Endodermal cell (in vitro differentiated cells): ENCODE measurements at regions not wholly inside any gene's neighbourhood (a gene's known extent, or its start where the extent isn't known, plus 50 kb on each side); places are given as distances from the start of the nearest gene placed in this dataset.

Source experiments
- DNase-seq: peaks from one replicate; pipeline ENCODE4 v3.0.0-alpha.2; 2017
- H3K27ac ChIP-seq: 2 replicates; pipeline ENCODE4 v1.5.1; 2013; ENCODE audit warnings: mild to moderate bottlenecking, low read depth, low read length, moderate library complexity
- H3K27me3 ChIP-seq: 2 replicates; pipeline ENCODE4 v1.6.1; 2013; ENCODE audit warnings: mild to moderate bottlenecking, low read length, moderate library complexity; ENCODE audit not compliant: insufficient read depth, control insufficient read depth, poor library complexity, severe bottlenecking
- H3K36me3 ChIP-seq: 2 replicates; pipeline ENCODE4 v1.7.0; 2013; ENCODE audit warnings: mild to moderate bottlenecking, low read length, moderate library complexity; ENCODE audit not compliant: control insufficient read depth, insufficient read depth
- H3K4me1 ChIP-seq: one replicate; pipeline ENCODE4 v1.7.0; 2013; ENCODE audit warnings: low read length; ENCODE audit not compliant: control insufficient read depth, insufficient read depth
- H3K4me3 ChIP-seq: 2 replicates; pipeline ENCODE4 v1.5.1; 2013; ENCODE audit warnings: mild to moderate bottlenecking, low read length, moderate library complexity
- H3K9ac ChIP-seq: 2 replicates; pipeline ENCODE4 v1.6.1; 2013; ENCODE audit warnings: mild to moderate bottlenecking, low read length, moderate library complexity; ENCODE audit not compliant: poor library complexity, severe bottlenecking; ENCODE audit errors: extremely low read depth
- H3K9me3 ChIP-seq: 2 replicates; pipeline ENCODE4 v1.6.1; 2013; ENCODE audit warnings: mild to moderate bottlenecking, low read length, moderate library complexity; ENCODE audit not compliant: control insufficient read depth
- H3K27ac Mint-ChIP-seq: 2 replicates; pipeline ENCODE4 v1.8.0; 2020; ENCODE audit warnings: mixed read lengths
- H3K27me3 Mint-ChIP-seq: 2 replicates; pipeline ENCODE4 v1.8.0; 2021; ENCODE audit warnings: mild to moderate bottlenecking, mixed read lengths; ENCODE audit not compliant: insufficient read depth
- H3K36me3 Mint-ChIP-seq: 2 replicates; pipeline ENCODE4 v1.8.0; 2020; ENCODE audit warnings: low read depth, mixed read lengths
- H3K4me1 Mint-ChIP-seq: 2 replicates; pipeline ENCODE4 v1.8.0; 2020; ENCODE audit warnings: mixed read lengths
- H3K4me3 Mint-ChIP-seq: 2 replicates; pipeline ENCODE4 v1.8.0; 2020; ENCODE audit warnings: mild to moderate bottlenecking, moderate library complexity, mixed read lengths
- H3K9me3 Mint-ChIP-seq: 2 replicates; pipeline ENCODE4 v1.8.0; 2020; ENCODE audit warnings: mild to moderate bottlenecking, mixed read lengths
- CTCF ChIP-seq: fragments of 200-600 bp; sonication (generic); conservative IDR thresholded peaks from 2 replicates; pipeline ENCODE4 v1.5.0; 2021; ENCODE audit warnings: antibody characterized with exemption, mild to moderate bottlenecking
- WGBS, 2 experiments: methylation state at CpG; one replicate each; pipeline versions ENCODE4 v1.1.5 to v1.1.7; 2013; ENCODE audit warnings: missing lambda C conversion rate in 2 of 2, mixed read lengths in 1 of 2; ENCODE audit not compliant: insufficient coverage in 1 of 2, insufficient read length in 1 of 2; 5-methylcytosine and 5-hydroxymethylcytosine counted together

GRCh38 chr2:222805591-222806304 is 55.1 kb upstream of the ACSL3 start:
- no peaks in the 10 kb centered on the region for H3K36me3 Mint-ChIP-seq
- Histone ChIP-seq H3K4me3 (no peak overlapping the region), H3K9me3 (no peaks in the 10 kb centered on the region), H3K36me3 (no peaks in the 10 kb centered on the region), H3K4me1 (no peaks in the 10 kb centered on the region), H3K27me3 (no peaks in the 10 kb centered on the region), H3K9ac (no peak overlapping the region), H3K27ac (no peak overlapping the region)
- TF ChIP-seq CTCF, result no peak
- no peak overlapping the region for H3K4me3 Mint-ChIP-seq
- peaks cover 7% of the 10 kb centered on the region for H3K27me3 Mint-ChIP-seq
- DNase-seq, result no peak
- no peaks in the 10 kb centered on the region for H3K4me1 Mint-ChIP-seq
- H3K27ac Mint-ChIP-seq, result no peak overlapping the region
- no peaks in the 10 kb centered on the region for H3K9me3 Mint-ChIP-seq
- 89 to 90% methylated on average over 3 to 8 of the region's 8 CpGs for WGBS, 2 experiments

- Histone ChIP-seq H3K9ac (no peak overlapping the region), H3K36me3 (no peaks in the 10 kb centered on the region), H3K4me1 (no peaks in the 10 kb centered on the region), H3K4me3 (no peak overlapping the region), H3K9me3 (no peaks in the 10 kb centered on the region), H3K27me3 (no peaks in the 10 kb centered on the region), H3K27ac (no peak overlapping the region)
- H3K27me3 Mint-ChIP-seq, result peaks cover 7% of the 10 kb centered on the region
- WGBS, 2 experiments, result 76 to 86% methylated on average over 1 to 5 of the region's 5 CpGs
- no peak overlapping the region for H3K27ac Mint-ChIP-seq
- no peaks in the 10 kb centered on the region for H3K9me3 Mint-ChIP-seq
- no peak overlapping the region for H3K4me3 Mint-ChIP-seq
- no peak for TF ChIP-seq CTCF
- DNase-seq, result no peak
- no peaks in the 10 kb centered on the region for H3K36me3 Mint-ChIP-seq
- no peaks in the 10 kb centered on the region for H3K4me1 Mint-ChIP-seq
Measured at GRCh38 chr2:222806526-222807137, 54.2 kb upstream of the ACSL3 start.

GRCh38 chr2:222807431-222807830 is 53.4 kb upstream of the ACSL3 start:
- no peaks in the 10 kb centered on the region for H3K27me3 ChIP-seq
- Mint-ChIP-seq H3K9me3 (no peaks in the 10 kb centered on the region), H3K4me1 (no peaks in the 10 kb centered on the region), H3K36me3 (no peaks in the 10 kb centered on the region), H3K27me3 (peaks cover 6% of the 10 kb centered on the region), H3K4me3 (no peak overlapping the region), H3K27ac (no peak overlapping the region)
- H3K4me1 ChIP-seq, result no peaks in the 10 kb centered on the region
- 98% methylated on average over 4 of the region's 4 CpGs; no CpG with 5 or more reads in 1 of the 2 experiments for WGBS, 2 experiments
- no peak overlapping the region for H3K9ac ChIP-seq
- no peak overlapping the region for H3K27ac ChIP-seq
- TF ChIP-seq CTCF, result no peak
- H3K36me3 ChIP-seq, result no peaks in the 10 kb centered on the region
- H3K9me3 ChIP-seq, result no peaks in the 10 kb centered on the region
- H3K4me3 ChIP-seq, result no peak overlapping the region
- no peak for DNase-seq
